GM21786 (cell line): ENCODE measurements at regions not wholly inside any gene's neighbourhood (a gene's known extent, or its start where the extent isn't known, plus 50 kb on each side); places are given as distances from the start of the nearest gene placed in this dataset.

Experiments
- ATAC-seq: cut with Tn5 transposase; IDR thresholded peaks from one replicate; pipeline ENCODE4 v1.9.1; 2021; ENCODE audit not compliant: unreplicated experiment

- ATAC-seq, result no peak
Measured at GRCh38 chr20:59403261-59403961, 103.0 kb downstream of the EDN3 start.

GRCh38 chr20:59403962-59404314 lies 103.5 kb downstream of the EDN3 start:
- ATAC-seq, result no peak

GRCh38 chr20:59404749-59405148 lies 104.3 kb downstream of the EDN3 start:
- ATAC-seq, result no peak

DNA sequence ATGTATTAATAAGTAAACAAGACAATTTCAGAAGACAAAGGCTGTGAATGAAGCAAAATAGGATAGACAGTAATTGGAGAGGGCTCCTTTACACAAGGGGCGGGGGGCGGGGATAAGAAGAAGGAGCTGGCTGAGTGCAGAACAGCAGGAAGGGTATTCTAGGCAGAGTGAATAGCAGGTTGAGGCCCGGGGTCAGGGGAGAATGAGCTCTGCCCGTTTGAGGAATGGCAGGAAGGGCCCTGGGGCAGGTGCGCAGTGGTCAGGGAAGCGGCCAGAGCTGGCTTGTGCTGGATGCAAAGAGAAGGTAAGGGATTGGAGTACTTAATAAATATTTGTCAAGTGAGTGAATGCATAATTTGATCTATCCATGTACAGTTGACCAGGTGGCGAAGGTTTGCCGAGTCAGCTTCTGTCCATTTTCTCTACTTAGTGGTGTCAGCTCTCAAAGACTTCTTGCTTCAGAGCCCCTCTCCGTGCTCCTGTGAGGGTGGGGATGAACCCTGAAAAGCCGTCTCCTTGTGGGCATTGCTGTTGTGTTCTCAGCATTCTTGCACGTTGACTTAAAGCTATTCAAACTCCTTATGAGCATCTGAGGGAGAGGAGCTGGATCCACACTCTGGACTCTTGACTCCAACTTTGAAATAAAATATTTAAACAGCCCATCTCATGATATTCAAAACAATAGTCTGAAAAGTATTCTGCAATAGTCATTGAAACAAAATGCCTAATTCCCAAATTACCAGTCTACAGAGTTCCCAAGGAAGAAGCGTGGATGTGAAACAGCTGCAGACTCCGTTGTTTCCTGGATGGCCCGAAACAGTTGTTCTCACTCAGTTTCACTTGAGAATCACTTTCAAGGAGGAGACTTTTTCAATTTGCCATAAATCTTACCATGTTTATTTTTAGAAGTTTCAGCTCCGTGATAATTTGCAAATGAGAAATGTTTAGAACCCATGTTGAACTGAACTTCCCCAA lies 105.1 kb downstream of the EDN3 start:
- no peak for ATAC-seq

- no peak for ATAC-seq
Measured at GRCh38 chr20:59406446-59406845, 106.0 kb downstream of the EDN3 start.

DNA sequence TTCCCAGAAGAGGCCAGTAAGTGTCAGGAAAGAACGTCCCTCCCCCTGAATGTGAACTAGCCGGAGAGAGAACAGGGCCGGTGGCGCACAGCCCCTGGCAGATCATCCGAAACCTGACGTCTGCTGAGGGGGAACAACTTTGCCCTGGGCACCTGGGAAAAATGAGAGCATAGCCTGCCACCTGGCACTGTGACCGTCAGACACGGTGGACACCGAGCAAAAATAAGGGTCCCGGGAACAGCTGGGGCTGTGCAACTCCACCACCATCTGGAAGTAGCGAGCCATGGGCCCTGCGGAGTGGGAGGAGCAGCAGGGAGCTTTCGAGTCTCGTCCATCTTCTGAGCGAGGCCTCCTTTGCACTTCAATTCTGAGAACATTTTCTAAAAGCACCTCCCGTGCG lies 110.8 kb downstream of the EDN3 start:
- ATAC-seq, result no peak

DNA sequence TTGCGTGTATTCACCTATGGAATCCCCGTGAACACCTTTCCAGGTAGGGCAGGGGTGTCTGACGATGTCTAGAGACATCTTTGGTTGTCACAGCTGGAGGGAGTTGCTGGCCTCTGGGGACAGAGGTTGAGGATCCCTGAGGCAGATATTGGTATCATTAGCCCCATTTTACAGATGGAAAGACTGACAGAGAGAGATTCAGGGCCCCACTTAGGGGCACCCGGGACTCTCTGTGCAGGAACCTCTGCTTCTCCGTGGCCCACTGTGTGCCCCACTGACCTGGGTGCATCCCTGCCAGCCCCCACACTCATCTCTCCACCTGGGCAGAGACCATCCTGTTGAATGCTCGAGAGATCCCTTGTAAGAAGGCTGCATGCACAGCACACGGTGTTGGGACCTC lies 111.2 kb downstream of the EDN3 start:
- no peak for ATAC-seq

- ATAC-seq, result no peak
Measured at GRCh38 chr20:59412181-59412580, 111.8 kb downstream of the EDN3 start.

GRCh38 chr20:59412875-59413284 lies 112.5 kb downstream of the EDN3 start:
- no peak for ATAC-seq

DNA sequence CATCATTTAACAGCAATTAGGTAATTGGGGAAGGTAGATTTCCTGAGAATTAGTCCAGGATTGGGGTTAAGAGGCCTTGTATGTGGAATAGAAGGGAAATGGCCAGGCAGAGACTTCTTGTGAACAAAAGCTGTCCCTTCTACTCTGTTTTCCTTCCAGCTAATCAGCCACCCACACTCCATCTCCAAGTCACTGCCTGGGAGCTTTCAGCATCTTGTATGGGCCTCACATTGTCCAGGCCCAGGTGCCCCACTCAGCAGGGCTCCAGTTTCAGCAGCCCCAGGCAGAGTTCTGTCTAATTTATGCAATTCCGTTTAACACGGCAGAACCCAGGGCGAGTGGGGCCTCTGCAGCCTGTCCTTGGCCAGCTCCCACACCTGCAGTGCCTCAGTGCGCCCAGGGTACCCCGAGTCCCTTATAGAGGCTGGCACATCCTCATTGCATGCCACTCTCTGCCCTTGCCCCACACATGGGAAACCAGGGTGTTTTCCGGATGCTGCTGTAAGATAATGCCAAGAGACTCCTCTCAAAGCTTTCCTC lies 113.0 kb downstream of the EDN3 start:
- ATAC-seq, result no peak

DNA sequence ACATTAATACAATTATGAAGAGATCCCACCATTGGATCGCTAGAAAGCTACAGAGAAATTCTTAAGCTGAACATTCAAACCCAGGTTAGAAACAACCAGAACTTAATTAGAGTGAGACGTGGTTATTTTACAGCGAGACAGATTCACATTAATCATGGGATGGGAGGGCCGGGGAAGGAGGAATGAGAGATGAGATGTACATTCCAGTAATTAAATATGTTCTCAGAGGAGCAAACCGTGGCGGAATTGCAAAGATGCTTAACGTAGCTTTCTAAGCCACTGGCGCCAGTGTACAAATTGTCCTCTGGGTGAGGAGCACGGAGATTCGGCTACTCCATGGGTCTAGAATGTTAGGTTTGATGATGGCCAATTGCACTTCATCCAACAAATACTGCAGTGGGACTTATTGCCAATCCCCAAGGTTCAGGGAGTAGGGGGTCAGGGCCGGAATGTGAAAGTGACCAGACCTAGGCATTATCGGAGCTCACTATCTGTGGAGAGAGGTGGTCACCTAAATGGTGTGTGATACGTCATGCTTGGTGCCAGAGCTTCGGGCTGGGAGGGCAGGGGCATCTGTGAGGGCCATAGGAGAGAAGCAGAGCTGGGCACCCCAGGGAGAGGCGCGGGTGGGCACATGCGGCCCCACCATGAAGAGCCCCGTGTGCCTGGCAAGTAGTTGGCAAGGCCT lies 114.7 kb downstream of the EDN3 start:
- no peak for ATAC-seq

DNA sequence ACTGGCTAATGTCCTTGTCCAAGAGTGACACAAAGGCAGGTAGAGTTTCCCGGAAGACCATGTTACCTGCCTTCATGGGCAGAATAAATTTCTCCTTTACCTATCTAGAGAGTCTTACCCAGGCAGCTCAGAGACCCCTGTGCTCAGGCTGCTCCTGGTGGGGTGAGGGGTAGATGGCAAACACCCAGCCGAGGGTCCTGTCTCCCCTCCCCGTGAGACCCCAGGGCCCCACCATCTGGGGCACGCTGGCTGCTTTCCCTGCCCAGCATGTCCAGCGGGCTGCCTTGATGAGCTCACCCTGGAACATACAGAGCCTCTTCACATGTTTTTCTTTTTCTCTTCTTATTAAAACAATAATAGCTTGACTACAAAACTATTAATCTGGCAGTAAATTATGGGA lies 116.5 kb downstream of the EDN3 start:
- no peak for ATAC-seq

DNA sequence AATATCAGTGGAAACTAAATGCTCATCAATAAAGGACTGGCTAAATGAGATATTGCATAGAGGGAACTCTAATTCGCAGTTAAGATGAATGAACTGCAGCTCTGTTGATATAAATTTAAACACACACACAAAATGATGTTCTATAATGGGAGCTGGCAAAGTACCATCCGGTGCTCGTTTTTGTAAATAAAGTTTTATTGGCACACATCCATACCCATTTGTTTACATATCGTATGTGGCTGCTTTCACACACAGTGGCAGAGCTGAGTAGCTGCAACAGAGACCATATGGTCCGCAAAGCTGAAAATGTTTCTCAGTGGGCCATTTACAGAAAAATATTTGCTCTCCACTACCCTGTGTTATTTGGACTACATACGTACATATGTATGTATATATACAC lies 120.7 kb downstream of the EDN3 start:
- no peak for ATAC-seq

DNA sequence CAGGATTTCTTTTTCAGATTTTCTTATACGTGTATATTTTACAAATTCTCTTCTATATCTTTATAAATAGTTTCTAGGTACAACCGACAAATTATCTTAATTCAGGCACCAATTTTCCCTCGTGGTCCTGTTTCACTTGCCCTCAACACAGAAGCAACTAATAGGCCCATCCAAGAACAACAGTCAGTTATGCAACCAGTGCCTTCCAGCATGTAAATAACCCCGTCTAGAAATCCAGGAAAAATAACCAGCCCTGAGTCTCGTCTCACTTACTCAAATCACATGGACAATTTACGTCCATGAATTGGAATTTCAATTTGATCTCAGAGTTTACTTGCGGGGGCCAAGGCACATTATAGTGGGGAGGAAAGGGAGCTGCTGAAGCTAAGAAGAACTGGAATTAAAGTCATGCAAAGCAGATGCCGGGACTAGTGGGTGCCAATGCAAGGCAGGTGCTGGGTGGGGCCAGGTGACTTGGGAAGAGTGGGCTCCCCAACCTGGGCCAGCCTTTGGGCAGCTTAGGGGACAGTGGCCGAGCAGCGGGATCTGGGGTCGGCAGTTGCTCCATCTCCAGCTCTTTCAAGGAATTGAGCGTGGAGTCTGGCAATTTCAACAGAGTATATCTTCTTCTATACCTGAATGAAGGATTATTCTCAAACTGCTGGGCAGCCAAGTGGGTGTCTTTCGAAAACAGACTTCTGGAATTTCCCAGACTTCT lies 121.7 kb downstream of the EDN3 start:
- ATAC-seq, result no peak

DNA sequence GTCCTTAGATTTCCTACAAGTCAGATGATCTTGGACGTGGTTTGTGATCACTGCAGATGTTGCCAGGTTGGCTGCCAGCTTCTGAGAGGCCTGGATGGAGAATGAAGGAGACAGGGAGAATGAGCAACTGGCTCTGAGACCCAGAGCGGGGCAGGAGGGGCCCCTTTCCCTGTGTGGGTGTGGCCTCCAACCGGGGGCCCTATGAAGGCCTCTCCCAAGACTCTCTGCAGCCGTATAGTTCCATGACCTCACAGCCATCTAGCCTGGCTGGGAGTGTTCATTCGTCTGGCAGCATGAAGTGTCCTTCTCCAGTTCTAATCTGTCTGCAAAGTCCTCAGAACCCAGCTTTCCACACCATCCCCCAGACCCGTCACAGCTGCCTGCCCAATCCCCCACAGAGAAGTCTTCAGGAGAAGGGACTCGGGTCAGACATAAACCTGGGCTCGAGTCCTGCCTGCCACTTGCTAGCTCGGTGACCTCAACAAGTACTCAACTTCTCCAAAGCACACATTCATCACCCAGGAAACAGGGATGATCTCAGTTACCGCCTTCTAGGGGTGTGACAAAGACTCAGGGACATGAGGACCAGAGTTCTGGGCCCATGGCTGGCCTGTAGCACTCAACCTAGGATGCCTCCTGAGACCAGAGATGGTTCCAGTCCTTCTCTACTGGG lies 122.6 kb downstream of the EDN3 start:
- ATAC-seq, result no peak

DNA sequence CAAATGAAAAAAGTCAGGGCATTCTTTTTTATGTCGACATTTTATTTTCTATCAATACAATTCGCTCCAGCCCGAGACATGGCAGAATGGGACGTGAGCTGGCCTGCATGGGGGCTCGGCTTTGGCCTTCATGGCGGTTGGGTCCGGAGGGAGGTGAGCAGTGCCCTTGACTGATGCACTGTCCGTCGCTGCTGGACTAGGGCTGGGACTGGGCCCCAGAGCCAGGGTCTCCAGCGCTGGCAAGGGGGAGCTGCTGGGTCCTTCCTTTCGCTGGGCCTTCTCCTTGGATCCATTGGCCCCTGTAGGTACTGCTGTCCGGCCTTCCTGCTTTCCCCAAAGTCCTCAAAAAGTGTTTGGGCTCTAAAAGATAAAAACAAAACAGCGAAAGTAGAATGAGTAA lies 124.6 kb downstream of the EDN3 start:
- ATAC-seq, result no peak

DNA sequence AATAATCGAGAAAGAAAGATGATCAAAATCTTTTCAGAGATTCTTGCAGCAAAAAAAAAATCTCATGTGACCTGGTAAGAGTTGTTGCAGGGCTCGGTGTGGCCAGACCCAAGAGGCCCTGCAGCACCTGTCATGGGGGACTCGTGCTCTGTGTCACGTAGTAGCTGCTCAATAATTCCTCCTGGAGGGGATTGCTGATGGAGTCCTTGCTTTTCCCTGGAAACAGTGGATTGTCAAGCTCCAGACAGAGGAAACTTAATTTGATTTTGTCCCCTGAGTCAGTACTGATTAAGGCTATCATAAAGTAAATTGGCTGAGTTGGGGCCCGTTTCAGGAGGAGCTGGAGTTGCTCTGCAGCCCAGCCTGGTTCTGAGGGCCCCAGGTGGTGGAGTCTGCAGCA lies 125.2 kb downstream of the EDN3 start:
- ATAC-seq, result no peak

GRCh38 chr20:59428006-59428405 lies 127.6 kb downstream of the EDN3 start:
- no peak for ATAC-seq

DNA sequence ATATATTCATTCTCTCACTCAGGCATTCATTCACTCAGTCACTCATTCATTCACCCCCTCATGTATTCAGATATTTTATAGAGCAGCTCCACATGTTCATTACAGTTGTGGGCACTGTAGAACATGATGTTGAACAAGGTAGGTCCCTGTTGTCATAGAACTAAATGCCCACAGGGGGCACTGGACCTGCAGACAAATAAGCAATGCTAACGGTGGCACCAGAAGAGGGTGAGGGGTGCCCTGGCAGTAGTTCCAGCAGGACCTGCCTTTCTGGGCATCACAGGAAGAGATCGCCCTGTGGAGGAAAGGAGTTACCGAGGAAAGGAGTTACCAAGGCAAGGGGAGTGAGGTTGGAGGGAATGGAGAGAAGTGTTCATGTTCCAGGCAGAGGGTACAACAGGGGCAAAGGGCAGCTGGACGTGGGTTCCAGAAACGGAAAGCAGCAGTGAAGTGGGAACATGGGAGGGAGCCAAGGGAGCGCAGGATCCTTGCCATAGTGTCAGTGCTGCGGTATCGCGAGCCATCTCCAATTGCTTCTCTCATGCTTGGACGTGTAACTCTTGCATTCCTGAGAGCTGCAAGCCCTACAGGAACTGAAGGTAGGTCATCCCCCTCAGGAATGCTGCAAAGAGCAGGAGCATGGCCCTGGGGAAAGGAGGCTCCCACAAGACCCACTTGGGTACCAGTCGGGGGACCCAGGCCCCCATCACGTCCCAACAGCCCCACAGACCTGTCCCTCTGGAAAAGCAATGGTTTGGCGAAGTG lies 128.2 kb downstream of the EDN3 start:
- no peak for ATAC-seq

DNA sequence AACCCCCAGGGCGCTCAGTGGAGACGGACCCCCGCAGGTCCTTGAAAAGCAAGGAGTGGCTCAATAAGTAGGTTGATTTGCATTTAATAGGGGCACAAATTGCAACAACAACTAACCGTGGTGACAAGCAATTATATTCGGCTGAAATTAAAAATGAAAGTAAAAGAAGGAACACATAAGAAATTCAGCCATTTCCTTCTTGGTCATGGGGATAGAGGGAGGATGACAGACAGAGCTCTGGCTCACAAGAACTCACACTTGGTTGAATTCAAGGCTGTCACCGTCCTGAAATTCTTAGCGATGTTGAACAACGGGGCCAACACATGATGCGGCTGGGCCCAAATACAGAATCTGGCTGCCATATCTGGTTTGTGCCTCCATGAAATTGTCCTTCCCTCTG lies 129.0 kb downstream of the EDN3 start:
- ATAC-seq, result no peak
